Endothelial cell of umbilical vein (primary cell): ENCODE measurements at regions not wholly inside any gene's neighbourhood (a gene's known extent, or its start where the extent isn't known, plus 50 kb on each side); places are given as distances from the start of the nearest gene placed in this dataset.

Experiments
- BruUV-seq: library from RNA; stranded (reverse); fragments of 400-500 nt; replicated peaks from 2 replicates; lab custom pipeline; 2021; lab: Mats Ljungman, UMichigan
- CTCF ChIA-PET: fragments of 300-600, 350-600 bp; sonication (Branson Sonifier 250); formaldehyde crosslinking; loops from one replicate; lab custom pipeline; 2021; ENCODE audit warnings: antibody characterized with exemption, inconsistent platforms; lab: Charles Lee
- POLR2A ChIA-PET: fragments of 300-600, 350-600 bp; sonication (Branson Sonifier 250); formaldehyde crosslinking; loops from one replicate; lab custom pipeline; 2021; ENCODE audit warnings: antibody characterized with exemption, inconsistent platforms; lab: Charles Lee
- DNase-seq: peaks from one replicate; pipeline ENCODE4 v3.0.0-alpha.2; 2011; ENCODE audit warnings: low read depth, low spot score
- FAIRE-seq: peaks from 2 replicates; lab custom pipeline; 2011; peaks lifted over from hg19 to GRCh38; lab: Jason Lieb, UNC
- H2AFZ ChIP-seq: 2 replicates; pipeline ENCODE4 v1.6.0; 2012; ENCODE audit warnings: low read depth, low read length, control low read depth, inconsistent platforms
- H3K27ac ChIP-seq: 2 replicates; pipeline ENCODE4 v1.5.1; 2011; ENCODE audit warnings: low read depth, mild to moderate bottlenecking, control low read depth, low read length, moderate library complexity; ENCODE audit not compliant: insufficient read depth
- H3K27me3 ChIP-seq, 2 experiments: 2 replicates each; pipeline versions ENCODE4 v1.6.0 to v1.6.1; 2011; ENCODE audit warnings: low read length in 2 of 2, mixed read lengths in 1 of 2; ENCODE audit not compliant: control insufficient read depth in 2 of 2, insufficient read depth in 2 of 2
- H3K36me3 ChIP-seq, 2 experiments: 2 replicates in 1 of 2; 3 replicates in 1 of 2; pipeline ENCODE4 v1.5.1; 2011; ENCODE audit warnings: low read length in 2 of 2, mild to moderate bottlenecking in 1 of 2, moderate library complexity in 1 of 2; ENCODE audit not compliant: control insufficient read depth in 2 of 2, insufficient read depth in 2 of 2; ENCODE audit errors: extremely low read depth in 1 of 2
- H3K4me1 ChIP-seq: 3 replicates; pipeline ENCODE4 v1.5.1; 2011; ENCODE audit warnings: mild to moderate bottlenecking, low read length; ENCODE audit not compliant: control insufficient read depth, insufficient read depth; ENCODE audit errors: extremely low read depth
- H3K4me2 ChIP-seq: 2 replicates; pipeline ENCODE4 v1.6.1; 2011; ENCODE audit warnings: low read length, control low read depth, mixed read lengths; ENCODE audit not compliant: insufficient read depth
- H3K4me3 ChIP-seq, 3 experiments: fragments of 200-600 bp in 1 of 3; sonication (generic), shearing (Covaris generic) in 1 of 3; replicated peaks in 1 of 3; 2 replicates each; pipeline ENCODE4 v1.5.1; 2011 to 2016; ENCODE audit warnings: control low read depth in 3 of 3, low read length in 3 of 3, mild to moderate bottlenecking in 2 of 3, inconsistent platforms in 1 of 3, low read depth in 1 of 3, moderate library complexity in 1 of 3; ENCODE audit not compliant: insufficient read depth in 1 of 3
- H3K79me2 ChIP-seq: 2 replicates; pipeline ENCODE4 v1.6.0; 2012; ENCODE audit warnings: low read length, inconsistent platforms; ENCODE audit not compliant: control insufficient read depth, insufficient read depth
- H3K9ac ChIP-seq: replicated peaks from 2 replicates; pipeline ENCODE3; 2011; ENCODE audit warnings: low read length, control low read depth; ENCODE audit not compliant: insufficient read depth; ENCODE audit errors: extremely low read depth
- H3K9me1 ChIP-seq: replicated peaks from 3 replicates; pipeline ENCODE4 v1.6.0; 2011; ENCODE audit warnings: mild to moderate bottlenecking, low read length; ENCODE audit not compliant: control insufficient read depth, insufficient read depth; ENCODE audit errors: extremely low read depth
- H3K9me3 ChIP-seq: replicated peaks from 2 replicates; pipeline ENCODE4 v1.5.1; 2012; ENCODE audit warnings: low read length, inconsistent platforms; ENCODE audit not compliant: control insufficient read depth, insufficient read depth
- H4K20me1 ChIP-seq: replicated peaks from 2 replicates; pipeline ENCODE3; 2011; ENCODE audit warnings: mild to moderate bottlenecking, low read length; ENCODE audit not compliant: control insufficient read depth, insufficient read depth; ENCODE audit errors: extremely low read depth
- EZH2 ChIP-seq: IDR thresholded peaks from 2 replicates; pipeline ENCODE4 v1.6.1; 2012; ENCODE audit warnings: borderline replicate concordance, low read depth, mild to moderate bottlenecking, moderate library complexity, low read length, inconsistent platforms; ENCODE audit not compliant: severe bottlenecking
- FOS ChIP-seq: IDR thresholded peaks from 2 replicates; pipeline ENCODE4 v1.6.1; 2011; ENCODE audit warnings: mild to moderate bottlenecking, low read length, moderate library complexity, borderline replicate concordance; ENCODE audit not compliant: insufficient read depth
- GATA2 ChIP-seq: IDR thresholded peaks from 2 replicates; pipeline ENCODE4 v1.7.0; 2011; ENCODE audit warnings: low read depth, mild to moderate bottlenecking, moderate library complexity, mixed read lengths, low read length; ENCODE audit not compliant: insufficient read length, insufficient read depth
- JUN ChIP-seq: IDR thresholded peaks from 2 replicates; pipeline ENCODE4 v1.6.1; 2011; ENCODE audit warnings: borderline replicate concordance, low read depth; ENCODE audit not compliant: insufficient read length, insufficient read depth
- MYC ChIP-seq: IDR thresholded peaks from one replicate; pipeline ENCODE4 v1.6.1; 2011; ENCODE audit warnings: mild to moderate bottlenecking, low read depth, low read length
- POLR2A ChIP-seq: IDR thresholded peaks from 2 replicates; pipeline ENCODE4 v1.6.1; 2012; ENCODE audit warnings: low read depth, mild to moderate bottlenecking, control low read depth, low read length
- POLR2AphosphoS5 ChIP-seq: IDR thresholded peaks from 2 replicates; pipeline ENCODE4 v1.6.1; 2012; ENCODE audit warnings: low read depth, mild to moderate bottlenecking, control low read depth, low read length, moderate library complexity; ENCODE audit not compliant: insufficient read depth
- dilution Hi-C: fragments of 300-500 bp; cut with MboI; formaldehyde crosslinking; loops from one replicate; pipeline ENCODE4 v1.15.0; 2019; ENCODE audit warnings: low sequenced_read_pairs; ENCODE audit not compliant: extremely low pct_ligation_motif_present
- intact Hi-C: fragments of 100-400 bp; cut with micrococcal nuclease; formaldehyde crosslinking; loops from one replicate; pipeline ENCODE4 v1.10.0; 2022
- TF ChIP-seq, protein P1 (sequence below): IDR thresholded peaks from 2 replicates; pipeline ENCODE4 v1.6.1; 2011; ENCODE audit not compliant: insufficient read depth, insufficient read length
- TF ChIP-seq, protein P2 (sequence below), 2 donors: IDR thresholded peaks; 1 replicate in 1 of 2; 2 replicates in 1 of 2; pipeline ENCODE4 v1.5.1; 2011; ENCODE audit warnings: low read length in 2 of 2, mild to moderate bottlenecking in 2 of 2, moderate library complexity in 2 of 2, control low read depth in 1 of 2, inconsistent platforms in 1 of 2, low read depth in 1 of 2; ENCODE audit not compliant: insufficient read depth in 1 of 2; ENCODE audit errors: extremely low read depth in 1 of 2

DNA sequence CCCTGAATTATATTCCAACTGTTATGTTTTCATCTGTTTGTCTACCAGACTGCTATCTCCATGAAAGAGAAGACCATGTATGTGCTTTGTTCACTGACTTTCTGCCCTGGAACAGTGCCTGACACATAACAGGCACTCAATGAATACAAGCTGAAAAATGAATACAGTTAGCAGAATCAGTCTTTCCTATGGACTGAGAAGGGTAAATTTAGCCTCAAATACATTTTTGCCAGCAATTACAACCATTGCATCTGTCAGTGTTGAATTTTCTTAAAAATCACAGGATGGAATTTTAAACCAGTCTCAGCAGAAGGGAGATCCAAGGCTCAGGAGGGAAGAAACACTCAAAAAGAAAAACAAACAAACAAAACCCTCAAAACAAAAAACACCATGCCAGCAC lies 1018.1 kb downstream of the XPNPEP1 start:
- DNase-seq (no peak), FAIRE-seq (no peak)
- Histone ChIP-seq H3K27me3 (no peaks in the 10 kb centered on the region), H3K36me3 (no peaks in the 10 kb centered on the region), H3K9ac (no peak overlapping the region), H3K4me3 (no peak overlapping the region), H2AFZ (no peak overlapping the region), H4K20me1 (no peaks in the 10 kb centered on the region), H3K9me3 (peaks cover 5% of the 10 kb centered on the region), H3K4me1 (no peaks in the 10 kb centered on the region), H3K9me1 (no peaks in the 10 kb centered on the region), H3K4me2 (no peak overlapping the region), H3K79me2 (no peaks in the 10 kb centered on the region), H3K27ac (no peak overlapping the region)
- dilution Hi-C loops (no loop called here), intact Hi-C loops (no loop called here)
- TF ChIP-seq MYC, result no peak
- TF ChIP-seq, protein P1, sequence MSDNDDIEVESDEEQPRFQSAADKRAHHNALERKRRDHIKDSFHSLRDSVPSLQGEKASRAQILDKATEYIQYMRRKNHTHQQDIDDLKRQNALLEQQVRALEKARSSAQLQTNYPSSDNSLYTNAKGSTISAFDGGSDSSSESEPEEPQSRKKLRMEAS, result no peak
- TF ChIP-seq, protein P2, sequence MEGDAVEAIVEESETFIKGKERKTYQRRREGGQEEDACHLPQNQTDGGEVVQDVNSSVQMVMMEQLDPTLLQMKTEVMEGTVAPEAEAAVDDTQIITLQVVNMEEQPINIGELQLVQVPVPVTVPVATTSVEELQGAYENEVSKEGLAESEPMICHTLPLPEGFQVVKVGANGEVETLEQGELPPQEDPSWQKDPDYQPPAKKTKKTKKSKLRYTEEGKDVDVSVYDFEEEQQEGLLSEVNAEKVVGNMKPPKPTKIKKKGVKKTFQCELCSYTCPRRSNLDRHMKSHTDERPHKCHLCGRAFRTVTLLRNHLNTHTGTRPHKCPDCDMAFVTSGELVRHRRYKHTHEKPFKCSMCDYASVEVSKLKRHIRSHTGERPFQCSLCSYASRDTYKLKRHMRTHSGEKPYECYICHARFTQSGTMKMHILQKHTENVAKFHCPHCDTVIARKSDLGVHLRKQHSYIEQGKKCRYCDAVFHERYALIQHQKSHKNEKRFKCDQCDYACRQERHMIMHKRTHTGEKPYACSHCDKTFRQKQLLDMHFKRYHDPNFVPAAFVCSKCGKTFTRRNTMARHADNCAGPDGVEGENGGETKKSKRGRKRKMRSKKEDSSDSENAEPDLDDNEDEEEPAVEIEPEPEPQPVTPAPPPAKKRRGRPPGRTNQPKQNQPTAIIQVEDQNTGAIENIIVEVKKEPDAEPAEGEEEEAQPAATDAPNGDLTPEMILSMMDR (IDR thresholded peaks at IDR 0.05; ENCODE audit: extremely low read depth in 1 of 2, insufficient read depth in 1 of 2, low read depth in 1 of 2, low read length in 2 of 2), result no peak
- no peak for TF ChIP-seq POLR2AphosphoS5
- no peak for TF ChIP-seq EZH2
- no peak for TF ChIP-seq JUN
- TF ChIP-seq POLR2A, result no peak
- TF ChIP-seq GATA2, result no peak
- TF ChIP-seq FOS, result no peak
- ChIA-PET CTCF (no interaction called here), POLR2A (no interaction called here)
- no TSS peak for BruUV-seq
